Kidney epithelial cell (primary cell): ENCODE measurements at regions not wholly inside any gene's neighbourhood (a gene's known extent, or its start where the extent isn't known, plus 50 kb on each side); places are given as distances from the start of the nearest gene placed in this dataset.
"Not testable (repeated sequence)": the region's sequence is repeated elsewhere in the genome, so short reads cannot be mapped to it uniquely, and the experiment has no call there.

Experiments used
- DNase-seq: peaks from one replicate; pipeline ENCODE4 v3.0.0-alpha.2; 2010; ENCODE audit warnings: low read depth
- H3K27me3 ChIP-seq: 2 replicates; pipeline ENCODE4 v1.6.0; 2011; ENCODE audit warnings: low read length; ENCODE audit not compliant: control insufficient read depth, insufficient read depth
- H3K36me3 ChIP-seq: 2 replicates; pipeline ENCODE4 v1.5.1; 2011; ENCODE audit warnings: low read length; ENCODE audit not compliant: control insufficient read depth, insufficient read depth
- H3K4me3 ChIP-seq: 2 replicates; pipeline ENCODE4 v1.5.1; 2011; ENCODE audit warnings: low read depth, mild to moderate bottlenecking, control low read depth, low read length
- TF ChIP-seq, protein P1 (sequence below): IDR thresholded peaks from 2 replicates; pipeline ENCODE4 v1.5.1; 2011; ENCODE audit warnings: mild to moderate bottlenecking, moderate library complexity, low read length, control low read depth, inconsistent platforms; ENCODE audit not compliant: insufficient read depth, poor library complexity, severe bottlenecking

DNA sequence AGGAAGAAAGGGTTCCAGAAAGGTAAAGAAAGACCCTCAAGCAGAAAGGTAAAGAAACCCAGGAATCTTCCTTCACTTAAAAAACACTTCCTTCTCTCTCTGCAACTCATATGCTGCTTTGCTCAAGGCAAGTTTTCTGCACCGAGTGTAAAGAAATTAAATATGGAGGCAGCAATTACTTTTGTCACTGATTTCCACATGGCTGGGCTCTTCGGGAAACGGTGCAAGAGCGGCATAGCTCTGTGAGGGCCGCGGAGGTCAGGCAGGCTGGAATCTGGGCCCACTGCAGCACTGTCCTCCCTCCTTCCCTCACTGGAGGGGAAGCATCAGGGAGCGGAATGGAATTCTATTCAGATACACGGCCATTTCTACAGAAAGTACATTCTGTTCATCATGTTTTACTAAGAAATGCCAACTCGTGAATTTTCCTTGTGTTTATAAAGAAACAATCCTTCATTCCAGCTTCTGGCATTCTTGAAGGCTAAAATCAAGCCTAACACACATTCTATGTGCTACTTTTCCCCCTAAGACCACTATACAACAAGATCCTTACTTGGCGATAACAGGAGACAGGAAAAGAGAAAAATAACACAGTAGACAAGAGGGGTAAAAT, 212.2 kb downstream of the SIPA1L2 start:
- TF ChIP-seq, protein P1, sequence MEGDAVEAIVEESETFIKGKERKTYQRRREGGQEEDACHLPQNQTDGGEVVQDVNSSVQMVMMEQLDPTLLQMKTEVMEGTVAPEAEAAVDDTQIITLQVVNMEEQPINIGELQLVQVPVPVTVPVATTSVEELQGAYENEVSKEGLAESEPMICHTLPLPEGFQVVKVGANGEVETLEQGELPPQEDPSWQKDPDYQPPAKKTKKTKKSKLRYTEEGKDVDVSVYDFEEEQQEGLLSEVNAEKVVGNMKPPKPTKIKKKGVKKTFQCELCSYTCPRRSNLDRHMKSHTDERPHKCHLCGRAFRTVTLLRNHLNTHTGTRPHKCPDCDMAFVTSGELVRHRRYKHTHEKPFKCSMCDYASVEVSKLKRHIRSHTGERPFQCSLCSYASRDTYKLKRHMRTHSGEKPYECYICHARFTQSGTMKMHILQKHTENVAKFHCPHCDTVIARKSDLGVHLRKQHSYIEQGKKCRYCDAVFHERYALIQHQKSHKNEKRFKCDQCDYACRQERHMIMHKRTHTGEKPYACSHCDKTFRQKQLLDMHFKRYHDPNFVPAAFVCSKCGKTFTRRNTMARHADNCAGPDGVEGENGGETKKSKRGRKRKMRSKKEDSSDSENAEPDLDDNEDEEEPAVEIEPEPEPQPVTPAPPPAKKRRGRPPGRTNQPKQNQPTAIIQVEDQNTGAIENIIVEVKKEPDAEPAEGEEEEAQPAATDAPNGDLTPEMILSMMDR: no peak
- H3K4me3 ChIP-seq: no peak overlapping the region
- peaks cover 1% of the 10 kb centered on the region for H3K36me3 ChIP-seq
- no peaks in the 10 kb centered on the region for H3K27me3 ChIP-seq
- DNase-seq: no peak

DNA sequence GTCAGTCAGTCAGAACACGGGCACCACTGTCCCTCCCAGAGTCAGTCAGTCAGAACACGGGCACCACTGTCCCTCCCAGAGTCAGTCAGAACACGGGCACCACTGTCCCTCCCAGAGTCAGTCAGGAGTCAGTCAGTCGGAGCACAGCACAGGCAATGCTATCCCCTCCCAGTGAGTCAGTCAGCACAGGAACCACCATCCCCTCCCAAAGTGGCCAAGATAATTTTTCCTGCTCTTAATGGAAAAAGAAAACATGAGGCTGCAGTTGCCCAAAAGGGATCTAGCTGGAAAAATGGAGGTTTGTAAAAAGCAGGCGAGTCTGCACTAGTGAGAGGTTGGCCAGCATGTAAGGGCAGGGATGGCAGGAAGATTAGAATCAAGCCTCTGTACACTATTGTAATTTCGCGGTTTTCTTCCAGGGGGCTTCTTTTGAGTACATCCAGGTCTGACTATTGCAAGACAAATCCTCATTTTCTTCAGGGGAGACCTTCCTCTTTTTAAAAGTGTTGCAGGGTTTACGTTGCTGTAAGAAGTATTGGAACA, 213.8 kb downstream of the SIPA1L2 start:
- H3K27me3 ChIP-seq: no peaks in the 10 kb centered on the region
- TF ChIP-seq, protein P1: no peak
- no peak for DNase-seq

DNA sequence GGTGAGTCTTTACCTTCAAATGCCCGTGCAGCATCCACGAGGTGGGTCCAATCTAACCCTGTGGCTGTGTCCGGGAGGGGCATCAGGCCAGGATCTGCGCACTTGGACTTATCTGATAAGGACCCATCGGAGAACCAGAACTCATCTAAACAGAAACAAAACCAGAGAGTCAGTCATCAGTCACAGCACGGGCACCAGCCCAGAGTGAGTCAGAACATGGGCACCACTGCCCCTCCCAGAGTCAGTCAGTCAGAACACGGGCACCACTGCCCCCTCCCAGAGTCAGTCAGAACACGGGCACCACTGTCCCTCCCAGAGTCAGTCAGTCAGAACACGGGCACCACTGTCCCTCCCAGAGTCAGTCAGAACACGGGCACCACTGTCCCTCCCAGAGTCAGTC, 214.5 kb downstream of the SIPA1L2 start:
- H3K4me3 ChIP-seq, H3K27me3 ChIP-seq, DNase-seq, H3K36me3 ChIP-seq: not testable (repeated sequence)

More for the DNA sequence above, 213.8 kb downstream of the SIPA1L2 start:
- Histone ChIP-seq H3K4me3 (no peak overlapping the region), H3K36me3 (peaks cover 1% of the 10 kb centered on the region)

DNA sequence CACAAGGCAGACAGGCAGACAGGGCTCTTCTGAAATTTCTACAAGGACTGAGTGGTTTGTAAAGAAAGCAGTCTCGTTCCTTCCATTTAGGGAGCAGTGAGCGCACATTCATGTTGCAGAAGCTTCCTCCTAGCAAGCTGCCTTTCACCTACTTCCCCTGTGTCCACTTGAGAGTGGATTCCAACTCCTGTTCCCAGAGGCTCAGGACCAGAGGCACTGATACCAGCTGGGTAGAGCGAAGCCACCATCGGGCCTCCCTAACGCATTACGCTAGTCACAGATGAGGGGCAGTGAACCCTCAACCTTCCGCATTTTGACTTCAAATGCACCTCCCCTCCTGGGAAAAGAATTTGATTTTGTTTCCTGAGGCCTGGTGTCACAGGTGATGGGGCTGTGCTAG, 215.8 kb downstream of the SIPA1L2 start:
- TF ChIP-seq, protein P1: no peak
- Histone ChIP-seq H3K4me3 (no peak overlapping the region), H3K36me3 (no peaks in the 10 kb centered on the region), H3K27me3 (no peaks in the 10 kb centered on the region)
- no peak for DNase-seq

DNA sequence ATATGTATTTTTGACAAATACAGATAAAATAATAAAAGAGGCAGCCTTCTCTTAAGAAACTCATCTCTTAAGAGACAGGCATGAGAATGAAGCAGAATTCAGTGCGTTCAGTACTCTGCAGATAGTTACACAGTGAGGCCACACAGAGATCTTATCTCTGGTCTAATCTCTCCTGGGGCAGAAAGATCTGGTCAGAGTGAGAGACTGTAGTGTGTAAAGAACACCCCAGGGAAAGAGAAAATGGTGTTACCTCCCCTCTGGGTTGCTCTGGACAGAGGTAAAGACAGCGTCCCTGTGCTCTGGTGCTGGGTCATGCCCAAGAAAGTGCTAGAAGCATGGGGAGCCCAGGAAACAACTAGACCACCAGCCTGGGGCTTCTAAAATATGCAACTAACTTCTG, 216.3 kb downstream of the SIPA1L2 start:
- H3K27me3 ChIP-seq: no peaks in the 10 kb centered on the region
- H3K36me3 ChIP-seq: no peaks in the 10 kb centered on the region
- TF ChIP-seq, protein P1: no peak

DNA sequence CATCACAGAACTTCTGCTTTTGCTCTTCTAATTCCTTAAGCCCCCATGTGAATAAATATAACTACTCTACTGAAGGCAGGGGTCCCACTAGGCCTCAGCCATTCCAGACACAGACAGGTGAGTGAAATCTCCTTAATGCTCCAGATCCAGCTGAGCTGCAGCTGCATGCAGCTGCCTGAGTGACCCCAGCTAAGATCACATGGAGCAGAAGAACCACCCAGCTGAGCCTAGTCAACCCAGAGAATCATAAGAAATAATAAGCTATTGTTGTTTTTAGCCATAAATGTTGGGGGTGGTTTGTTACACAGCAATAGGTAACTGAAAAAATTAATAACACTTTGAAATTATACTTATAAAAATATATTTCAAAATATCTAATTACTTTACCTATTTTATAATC, 220.3 kb downstream of the SIPA1L2 start:
- DNase-seq: no peak
- H3K36me3 ChIP-seq: no peaks in the 10 kb centered on the region
- TF ChIP-seq, protein P1: no peak

More for the DNA sequence above, 216.3 kb downstream of the SIPA1L2 start:
- H3K4me3 ChIP-seq: no peak overlapping the region
- DNase-seq: no peak

More for the DNA sequence above, 220.3 kb downstream of the SIPA1L2 start:
- H3K4me3 ChIP-seq: no peak overlapping the region
- H3K27me3 ChIP-seq: no peaks in the 10 kb centered on the region
